Stimulated activated memory B cell treated with anti-CD40 and anti-IgM and Interleukin-4, amounts not matched to agents 10 μg/mL and 1 μg/mL and 100 μg/mL, for 72 hours (primary cell): ENCODE measurements at regions not wholly inside any gene's neighbourhood (a gene's known extent, or its start where the extent isn't known, plus 50 kb on each side); places are given as distances from the start of the nearest gene placed in this dataset.

Source experiments
- ATAC-seq: fragments of 150-1000 bp; cut with Tn5 transposase; 2 replicates; pipeline ENCODE4 v1.10.0; 2021
- H3K27ac Mint-ChIP-seq: one replicate; pipeline ENCODE4 v1.8.0; 2022; ENCODE audit warnings: mild to moderate bottlenecking, mixed read lengths
- H3K27me3 Mint-ChIP-seq: one replicate; pipeline ENCODE4 v1.8.0; 2022; ENCODE audit warnings: mixed read lengths
- H3K36me3 Mint-ChIP-seq: one replicate; pipeline ENCODE4 v1.8.0; 2022; ENCODE audit warnings: mixed read lengths
- H3K4me1 Mint-ChIP-seq: one replicate; pipeline ENCODE4 v1.8.0; 2022; ENCODE audit warnings: mixed read lengths
- H3K4me3 Mint-ChIP-seq: one replicate; pipeline ENCODE4 v1.8.0; 2022; ENCODE audit warnings: mild to moderate bottlenecking, moderate library complexity, mixed read lengths
- H3K9me3 Mint-ChIP-seq: one replicate; pipeline ENCODE4 v1.8.0; 2022; ENCODE audit warnings: mixed read lengths

GRCh38 chr3:43156812-43157455 is 51.1 kb upstream of the POMGNT2 start:
- Mint-ChIP-seq H3K4me1 (no peaks in the 10 kb centered on the region), H3K27me3 (peaks cover 46% of the 10 kb centered on the region), H3K27ac (no peak overlapping the region), H3K36me3 (no peaks in the 10 kb centered on the region), H3K4me3 (no peak overlapping the region), H3K9me3 (no peaks in the 10 kb centered on the region)
- no peak for ATAC-seq

- H3K36me3 Mint-ChIP-seq, result no peaks in the 10 kb centered on the region
- no peak for ATAC-seq
- peaks cover 37% of the 10 kb centered on the region for H3K27me3 Mint-ChIP-seq
- no peaks in the 10 kb centered on the region for H3K9me3 Mint-ChIP-seq
- H3K4me1 Mint-ChIP-seq, result no peaks in the 10 kb centered on the region
- H3K27ac Mint-ChIP-seq, result no peak overlapping the region
- no peak overlapping the region for H3K4me3 Mint-ChIP-seq
Observed at GRCh38 chr3:43155464-43156121, 49.7 kb upstream of the POMGNT2 start.
